Osteocyte (in vitro differentiated cells): ENCODE measurements at regions not wholly inside any gene's neighbourhood (a gene's known extent, or its start where the extent isn't known, plus 50 kb on each side); places are given as distances from the start of the nearest gene placed in this dataset.

Experiments
- DNase-seq: peaks from one replicate; pipeline ENCODE4 v3.0.0; 2021; ENCODE audit warnings: mixed read lengths; ENCODE audit not compliant: unreplicated experiment; ENCODE audit errors: extremely low spot score
- H3K27ac Mint-ChIP-seq: one replicate; pipeline ENCODE4 v1.8.0; 2021; ENCODE audit warnings: mild to moderate bottlenecking, mixed read lengths; ENCODE audit not compliant: unreplicated experiment
- H3K27me3 Mint-ChIP-seq: one replicate; pipeline ENCODE4 v1.8.0; 2021; ENCODE audit warnings: mixed read lengths; ENCODE audit not compliant: unreplicated experiment
- H3K36me3 Mint-ChIP-seq: one replicate; pipeline ENCODE4 v1.8.0; 2021; ENCODE audit warnings: mixed read lengths; ENCODE audit not compliant: unreplicated experiment
- H3K4me1 Mint-ChIP-seq: one replicate; pipeline ENCODE4 v1.8.0; 2021; ENCODE audit warnings: mixed read lengths; ENCODE audit not compliant: unreplicated experiment
- H3K4me3 Mint-ChIP-seq: one replicate; pipeline ENCODE4 v1.8.0; 2021; ENCODE audit warnings: mild to moderate bottlenecking, moderate library complexity, mixed read lengths; ENCODE audit not compliant: unreplicated experiment
- H3K9me3 Mint-ChIP-seq: one replicate; pipeline ENCODE4 v1.8.0; 2021; ENCODE audit warnings: mixed read lengths; ENCODE audit not compliant: unreplicated experiment
- TF ChIP-seq, protein P1 (sequence below): fragments of 200-600 bp; sonication (generic); IDR thresholded peaks from 2 replicates; pipeline ENCODE4 v1.5.0; 2021; ENCODE audit warnings: antibody characterized with exemption, mild to moderate bottlenecking, moderate library complexity

DNA sequence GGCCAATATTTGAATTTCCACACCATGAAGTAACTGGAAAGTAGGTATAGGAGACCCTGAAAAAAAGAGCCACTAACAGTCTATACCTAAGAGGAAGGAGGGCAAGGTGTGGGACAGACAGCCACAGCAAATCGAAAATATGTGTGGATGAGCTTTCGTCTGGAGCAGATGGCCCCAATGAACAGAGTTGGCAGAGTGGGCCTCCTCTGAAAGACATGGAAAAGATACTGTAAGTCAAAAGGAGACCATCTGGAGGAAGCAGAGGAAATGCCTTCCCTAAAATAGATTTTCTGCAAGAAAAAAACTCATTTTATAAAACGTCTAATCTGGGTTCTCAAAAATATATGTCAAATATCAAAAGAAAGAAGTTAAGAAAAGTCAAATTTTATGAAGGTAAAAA, 157.2 kb upstream of the PRKD1 start:
- H3K4me1 Mint-ChIP-seq: no peaks in the 10 kb centered on the region
- no peak overlapping the region for H3K27ac Mint-ChIP-seq
- H3K9me3 Mint-ChIP-seq: peaks cover 22% of the 10 kb centered on the region
- no peak overlapping the region for H3K4me3 Mint-ChIP-seq
- no peak for DNase-seq
- TF ChIP-seq, protein P1, sequence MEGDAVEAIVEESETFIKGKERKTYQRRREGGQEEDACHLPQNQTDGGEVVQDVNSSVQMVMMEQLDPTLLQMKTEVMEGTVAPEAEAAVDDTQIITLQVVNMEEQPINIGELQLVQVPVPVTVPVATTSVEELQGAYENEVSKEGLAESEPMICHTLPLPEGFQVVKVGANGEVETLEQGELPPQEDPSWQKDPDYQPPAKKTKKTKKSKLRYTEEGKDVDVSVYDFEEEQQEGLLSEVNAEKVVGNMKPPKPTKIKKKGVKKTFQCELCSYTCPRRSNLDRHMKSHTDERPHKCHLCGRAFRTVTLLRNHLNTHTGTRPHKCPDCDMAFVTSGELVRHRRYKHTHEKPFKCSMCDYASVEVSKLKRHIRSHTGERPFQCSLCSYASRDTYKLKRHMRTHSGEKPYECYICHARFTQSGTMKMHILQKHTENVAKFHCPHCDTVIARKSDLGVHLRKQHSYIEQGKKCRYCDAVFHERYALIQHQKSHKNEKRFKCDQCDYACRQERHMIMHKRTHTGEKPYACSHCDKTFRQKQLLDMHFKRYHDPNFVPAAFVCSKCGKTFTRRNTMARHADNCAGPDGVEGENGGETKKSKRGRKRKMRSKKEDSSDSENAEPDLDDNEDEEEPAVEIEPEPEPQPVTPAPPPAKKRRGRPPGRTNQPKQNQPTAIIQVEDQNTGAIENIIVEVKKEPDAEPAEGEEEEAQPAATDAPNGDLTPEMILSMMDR: no peak
- H3K36me3 Mint-ChIP-seq: no peaks in the 10 kb centered on the region
- no peaks in the 10 kb centered on the region for H3K27me3 Mint-ChIP-seq

DNA sequence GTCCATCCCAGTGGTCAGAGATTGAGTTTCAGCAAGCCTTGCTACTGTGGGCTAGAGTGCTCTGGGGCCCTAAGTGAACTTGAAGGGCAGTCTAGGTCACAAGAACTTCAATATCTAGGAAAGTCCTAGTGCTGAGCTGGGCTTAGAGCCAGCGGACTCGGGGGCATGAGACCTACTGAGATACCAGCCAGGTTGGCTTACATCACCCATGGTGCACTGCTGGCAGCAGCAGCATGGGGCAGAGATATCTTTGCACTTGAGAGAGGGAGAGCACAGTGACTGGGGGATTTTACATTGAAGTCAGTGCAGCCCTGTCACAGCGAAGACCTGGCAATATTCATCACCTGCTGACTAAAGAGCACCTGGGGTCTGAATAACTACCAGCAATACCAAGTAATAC, 158.3 kb upstream of the PRKD1 start:
- TF ChIP-seq, protein P1: no peak
- no peak for DNase-seq
- peaks cover 25% of the 10 kb centered on the region for H3K9me3 Mint-ChIP-seq
- no peak overlapping the region for H3K27ac Mint-ChIP-seq
- H3K36me3 Mint-ChIP-seq: no peaks in the 10 kb centered on the region
- H3K4me1 Mint-ChIP-seq: no peaks in the 10 kb centered on the region
- H3K4me3 Mint-ChIP-seq: no peak overlapping the region
- no peaks in the 10 kb centered on the region for H3K27me3 Mint-ChIP-seq

DNA sequence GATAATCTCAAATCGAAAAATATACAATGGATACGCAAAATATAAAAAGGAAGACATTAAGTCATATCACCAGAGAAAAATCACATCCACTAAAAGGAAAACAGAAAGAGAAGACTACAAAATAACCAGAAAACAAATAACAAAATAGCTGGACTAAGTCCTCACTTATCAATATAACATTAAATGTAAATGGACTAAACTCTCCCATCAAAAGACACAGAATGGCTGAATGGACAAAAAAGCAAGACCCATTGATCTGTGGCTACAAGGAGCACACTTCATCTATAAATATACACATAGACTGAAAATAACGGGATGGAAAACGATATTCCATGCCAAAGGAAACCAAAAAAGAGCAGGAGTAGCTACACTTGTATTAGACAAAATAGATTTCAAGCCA, 161.0 kb upstream of the PRKD1 start:
- Mint-ChIP-seq H3K27ac (no peak overlapping the region), H3K4me1 (no peaks in the 10 kb centered on the region), H3K27me3 (no peaks in the 10 kb centered on the region), H3K36me3 (no peaks in the 10 kb centered on the region), H3K4me3 (no peak overlapping the region), H3K9me3 (peaks cover 49% of the 10 kb centered on the region)
- TF ChIP-seq, protein P1: no peak
- no peak for DNase-seq

DNA sequence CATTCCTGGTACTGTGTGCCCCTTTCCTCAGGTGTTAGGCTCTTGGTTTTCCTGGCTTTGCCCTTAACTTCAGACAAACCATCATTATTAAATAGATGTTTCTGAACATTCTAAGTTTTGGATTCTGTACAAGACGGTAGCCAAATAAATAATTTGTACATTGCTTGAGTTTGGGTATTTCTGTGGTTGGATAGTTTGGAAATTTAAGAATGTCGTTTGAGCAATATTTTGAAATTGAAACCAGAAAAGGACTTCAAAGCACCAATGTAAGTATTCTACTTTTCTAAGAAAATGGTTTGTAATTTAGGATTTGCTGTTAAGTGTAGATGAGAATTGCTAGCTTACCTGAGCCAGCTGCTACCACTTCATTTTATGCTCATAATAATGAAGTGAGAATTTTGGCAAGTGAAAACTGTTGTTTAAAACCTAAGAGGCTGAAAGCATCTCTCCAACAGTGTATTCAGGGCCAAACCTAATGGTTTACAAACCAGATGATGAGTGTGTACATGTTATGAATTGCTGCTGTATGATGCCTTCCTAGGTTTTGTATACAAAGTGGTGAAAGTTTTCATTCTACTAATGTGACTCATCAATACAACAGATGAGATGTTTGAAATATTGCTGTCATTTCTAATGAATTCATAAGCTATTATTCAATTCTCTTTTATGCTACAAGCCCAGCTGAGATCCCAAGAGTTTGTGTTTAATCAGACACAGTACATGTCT, 181.5 kb upstream of the PRKD1 start:
- TF ChIP-seq, protein P1: no peak
- no peak overlapping the region for H3K27ac Mint-ChIP-seq
- no peak overlapping the region for H3K4me3 Mint-ChIP-seq
- no peaks in the 10 kb centered on the region for H3K4me1 Mint-ChIP-seq
- no peaks in the 10 kb centered on the region for H3K27me3 Mint-ChIP-seq
- DNase-seq: no peak
- peaks cover 12% of the 10 kb centered on the region for H3K9me3 Mint-ChIP-seq
- H3K36me3 Mint-ChIP-seq: no peaks in the 10 kb centered on the region

DNA sequence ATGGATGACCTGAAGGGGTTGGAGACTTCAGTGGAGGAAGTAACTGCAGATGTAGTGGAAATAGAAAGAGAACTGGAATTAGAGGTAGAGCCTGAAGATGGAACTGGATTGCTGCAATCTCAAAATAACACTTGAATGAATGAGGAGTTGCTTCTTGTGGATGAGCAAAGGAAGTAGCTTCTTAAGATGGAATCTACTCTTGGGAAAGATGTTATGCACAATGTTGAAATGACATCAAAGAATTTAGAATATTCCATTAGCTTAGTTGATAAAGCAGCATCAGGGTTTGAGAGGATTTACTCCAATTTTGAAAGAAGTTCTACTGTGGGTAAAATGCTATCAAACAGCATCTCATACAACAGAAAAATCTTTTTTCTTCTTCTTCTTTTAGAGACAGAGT, 186.4 kb upstream of the PRKD1 start:
- Mint-ChIP-seq H3K27ac (no peak overlapping the region), H3K36me3 (no peaks in the 10 kb centered on the region), H3K4me1 (peaks cover 2% of the 10 kb centered on the region), H3K27me3 (no peaks in the 10 kb centered on the region), H3K9me3 (no peaks in the 10 kb centered on the region), H3K4me3 (no peak overlapping the region)
- TF ChIP-seq, protein P1: no peak
- no peak for DNase-seq
